ENCODE measurements at regions not wholly inside any gene's neighbourhood (a gene's known extent, or its start where the extent isn't known, plus 50 kb on each side); places are given as distances from the start of the nearest gene placed in this dataset.

DNA sequence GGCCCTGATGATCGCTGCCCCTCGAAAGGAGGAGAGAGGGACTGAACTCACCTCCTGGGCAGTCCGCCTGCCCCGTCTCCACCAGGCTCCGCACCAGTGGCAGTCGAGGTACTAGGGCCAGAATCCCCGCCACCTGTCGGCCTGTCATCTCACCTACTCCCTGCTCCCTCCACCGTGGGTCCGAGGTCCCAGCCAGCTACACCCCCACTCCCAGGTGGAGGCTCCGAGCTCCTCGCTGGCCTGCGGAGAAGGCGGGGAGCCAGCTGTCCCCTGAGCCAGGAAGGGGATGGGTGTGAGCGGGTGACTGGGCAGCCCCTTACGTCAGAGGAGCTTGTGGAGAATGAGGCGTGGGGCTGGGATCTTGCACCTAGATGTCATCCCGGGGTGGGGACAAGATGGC lies 1066.5 kb upstream of the MANEA start:
- Histone ChIP-seq H3K36me3 (no peaks in the 10 kb centered on the region), H3K27ac (no peak overlapping the region), H3K4me1 (no peaks in the 10 kb centered on the region), H3K27me3 (no peaks in the 10 kb centered on the region), H3K9me3 (no peaks in the 10 kb centered on the region), H3K4me3 (no peak overlapping the region)
- TF ChIP-seq POLR2A (IDR thresholded peaks at IDR 0.05) = no peak
- TF ChIP-seq, protein P1, sequence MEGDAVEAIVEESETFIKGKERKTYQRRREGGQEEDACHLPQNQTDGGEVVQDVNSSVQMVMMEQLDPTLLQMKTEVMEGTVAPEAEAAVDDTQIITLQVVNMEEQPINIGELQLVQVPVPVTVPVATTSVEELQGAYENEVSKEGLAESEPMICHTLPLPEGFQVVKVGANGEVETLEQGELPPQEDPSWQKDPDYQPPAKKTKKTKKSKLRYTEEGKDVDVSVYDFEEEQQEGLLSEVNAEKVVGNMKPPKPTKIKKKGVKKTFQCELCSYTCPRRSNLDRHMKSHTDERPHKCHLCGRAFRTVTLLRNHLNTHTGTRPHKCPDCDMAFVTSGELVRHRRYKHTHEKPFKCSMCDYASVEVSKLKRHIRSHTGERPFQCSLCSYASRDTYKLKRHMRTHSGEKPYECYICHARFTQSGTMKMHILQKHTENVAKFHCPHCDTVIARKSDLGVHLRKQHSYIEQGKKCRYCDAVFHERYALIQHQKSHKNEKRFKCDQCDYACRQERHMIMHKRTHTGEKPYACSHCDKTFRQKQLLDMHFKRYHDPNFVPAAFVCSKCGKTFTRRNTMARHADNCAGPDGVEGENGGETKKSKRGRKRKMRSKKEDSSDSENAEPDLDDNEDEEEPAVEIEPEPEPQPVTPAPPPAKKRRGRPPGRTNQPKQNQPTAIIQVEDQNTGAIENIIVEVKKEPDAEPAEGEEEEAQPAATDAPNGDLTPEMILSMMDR (IDR thresholded peaks at IDR 0.05) = no peak
- peak in 1 of 3 donors; percentile 21 for DNase-seq

DNA sequence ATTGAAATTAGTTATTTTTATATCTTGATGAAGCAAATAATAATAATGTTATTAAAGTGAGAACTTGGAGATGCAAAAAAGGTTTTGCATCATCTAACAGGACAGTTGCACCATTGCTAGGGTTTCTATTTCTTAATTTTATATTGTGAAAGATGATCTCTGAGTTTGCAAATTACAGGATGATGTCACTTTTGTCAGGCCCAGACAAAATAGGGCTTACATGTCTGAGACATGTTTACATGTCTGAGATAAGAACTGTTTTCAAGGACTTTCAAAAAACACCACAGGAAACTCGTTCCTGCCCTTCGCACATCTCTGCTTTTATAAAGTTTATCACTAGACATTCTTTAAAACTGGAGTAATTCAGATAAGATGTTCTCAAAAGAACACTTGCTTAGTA lies 1075.8 kb upstream of the MANEA start:
- DNase-seq = no peak
- Histone ChIP-seq H3K4me3 (no peak overlapping the region), H3K27ac (no peak overlapping the region), H3K4me1 (no peaks in the 10 kb centered on the region), H3K27me3 (no peaks in the 10 kb centered on the region), H3K9me3 (no peaks in the 10 kb centered on the region), H3K36me3 (no peaks in the 10 kb centered on the region)
- TF ChIP-seq, protein P1 (IDR thresholded peaks at IDR 0.05) = no peak
- TF ChIP-seq POLR2A (IDR thresholded peaks at IDR 0.05) = no peak

DNA sequence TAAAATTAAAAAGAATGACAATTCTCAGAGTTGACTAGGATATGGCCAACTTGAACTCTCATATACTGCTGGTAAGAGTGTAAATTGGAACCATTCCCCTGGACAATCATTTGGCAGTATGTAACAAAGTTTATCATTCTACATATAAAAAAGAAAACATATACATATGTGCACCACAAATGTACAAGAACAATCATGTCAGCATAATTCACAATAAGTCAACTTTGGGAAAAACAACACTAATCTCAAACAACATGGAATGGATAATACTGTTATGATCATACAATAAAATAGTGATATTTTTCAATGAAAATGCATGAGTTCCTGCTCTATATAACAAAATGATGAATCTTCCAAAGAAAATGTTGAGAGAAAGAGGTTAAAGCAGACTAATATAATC lies 1078.7 kb upstream of the EPHA7 start:
- Histone ChIP-seq H3K4me3 (no peak overlapping the region), H3K27me3 (no peaks in the 10 kb centered on the region), H3K36me3 (no peaks in the 10 kb centered on the region), H3K27ac (no peak overlapping the region), H3K9me3 (no peaks in the 10 kb centered on the region), H3K4me1 (no peaks in the 10 kb centered on the region)
- TF ChIP-seq POLR2A (IDR thresholded peaks at IDR 0.05) = no peak
- TF ChIP-seq, protein P1 (IDR thresholded peaks at IDR 0.05) = no peak
- no peak for DNase-seq

DNA sequence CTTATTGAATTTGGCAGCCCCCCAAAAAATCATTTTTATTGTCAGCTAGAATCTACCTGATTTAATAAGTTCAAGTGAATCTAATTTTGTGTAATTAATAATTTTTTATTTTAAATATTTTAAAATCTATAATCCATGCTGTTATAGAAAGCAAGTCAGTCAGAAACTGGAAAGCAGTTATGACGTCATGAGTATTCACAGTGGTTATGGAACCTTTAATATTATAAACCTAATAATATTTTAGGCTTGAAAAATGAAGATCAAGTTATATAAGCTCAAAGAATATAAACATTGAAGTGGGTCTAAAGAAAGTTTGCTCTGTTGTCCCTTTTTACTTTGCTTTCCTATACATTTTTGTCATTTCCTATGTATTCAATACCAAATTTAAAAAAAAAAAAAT lies 1075.1 kb upstream of the EPHA7 start:
- H3K4me1 ChIP-seq = no peaks in the 10 kb centered on the region
- no peak for DNase-seq
- no peaks in the 10 kb centered on the region for H3K36me3 ChIP-seq
- H3K9me3 ChIP-seq = no peaks in the 10 kb centered on the region
- H3K27ac ChIP-seq = no peak overlapping the region
- no peaks in the 10 kb centered on the region for H3K27me3 ChIP-seq
- no peak overlapping the region for H3K4me3 ChIP-seq
- TF ChIP-seq, protein P1 (IDR thresholded peaks at IDR 0.05) = no peak
- no peak for TF ChIP-seq POLR2A (IDR thresholded peaks at IDR 0.05)

DNA sequence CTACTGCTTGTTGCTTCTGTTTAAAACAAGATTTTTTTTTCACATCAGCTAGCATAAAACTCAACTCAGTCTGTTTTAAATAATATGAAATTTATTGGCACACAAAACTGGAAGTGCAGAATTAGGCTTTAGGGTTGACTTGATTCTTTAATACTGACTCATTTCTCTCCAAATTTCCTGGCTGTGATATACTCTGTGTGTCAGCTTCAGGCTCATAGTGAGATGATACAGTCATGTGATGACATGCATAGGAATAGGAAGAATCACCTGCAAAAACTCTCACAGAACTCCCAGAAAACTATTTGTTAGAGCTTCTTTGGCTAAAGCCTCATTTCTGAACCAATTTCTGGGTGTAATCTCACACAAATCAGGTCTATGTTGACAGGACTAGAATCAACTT lies 1068.0 kb upstream of the EPHA7 start:
- Histone ChIP-seq H3K4me3 (no peak overlapping the region), H3K27ac (no peak overlapping the region), H3K9me3 (no peaks in the 10 kb centered on the region), H3K36me3 (no peaks in the 10 kb centered on the region), H3K27me3 (no peaks in the 10 kb centered on the region), H3K4me1 (no peaks in the 10 kb centered on the region)
- TF ChIP-seq, protein P1 (IDR thresholded peaks at IDR 0.05) = no peak
- TF ChIP-seq POLR2A (IDR thresholded peaks at IDR 0.05) = no peak
- DNase-seq = no peak
